ENCODE measurements at regions not wholly inside any gene's neighbourhood (a gene's known extent, or its start where the extent isn't known, plus 50 kb on each side); places are given as distances from the start of the nearest gene placed in this dataset.

GRCh38 chr4:65120287-65120686 is 550.0 kb downstream of the EPHA5 start:
- DNase-seq (ENCODE audit: low read depth), result no peak

GRCh38 chr4:65102419-65102818 is 567.9 kb downstream of the EPHA5 start:
- DNase-seq (ENCODE audit: low read depth), result no peak

GRCh38 chr4:65096630-65097029 is 573.7 kb downstream of the EPHA5 start:
- no peak for DNase-seq (ENCODE audit: low read depth)

- DNase-seq (ENCODE audit: low read depth), result no peak
Observed at GRCh38 chr4:65089666-65090065, 580.6 kb downstream of the EPHA5 start.

GRCh38 chr4:65083076-65083475 is 587.2 kb downstream of the EPHA5 start:
- DNase-seq (ENCODE audit: low read depth), result no peak

- DNase-seq (ENCODE audit: low read depth), result no peak
Observed at GRCh38 chr4:65071564-65071963, 598.7 kb downstream of the EPHA5 start.

- no peak for DNase-seq (ENCODE audit: low read depth)
Observed at GRCh38 chr4:65069177-65069576, 601.1 kb downstream of the EPHA5 start.

GRCh38 chr4:65066106-65066505 is 604.2 kb downstream of the EPHA5 start:
- DNase-seq (ENCODE audit: low read depth), result no peak

GRCh38 chr4:65063601-65064000 is 606.7 kb downstream of the EPHA5 start:
- no peak for DNase-seq (ENCODE audit: low read depth)

GRCh38 chr4:65050786-65051185 is 619.5 kb downstream of the EPHA5 start:
- no peak for DNase-seq (ENCODE audit: low read depth)

- no peak for DNase-seq (ENCODE audit: low read depth)
Observed at GRCh38 chr4:65046192-65047133, 623.8 kb downstream of the EPHA5 start.

- no peak for DNase-seq (ENCODE audit: low read depth)
Observed at GRCh38 chr4:65033899-65034298, 624.6 kb upstream of the TECRL start.

GRCh38 chr4:65028592-65028991 is 619.3 kb upstream of the TECRL start:
- no peak for DNase-seq (ENCODE audit: low read depth)

- DNase-seq (ENCODE audit: low read depth), result no peak
Observed at GRCh38 chr4:65023883-65024670, 614.8 kb upstream of the TECRL start.

GRCh38 chr4:65023081-65023480 is 613.8 kb upstream of the TECRL start:
- no peak for DNase-seq (ENCODE audit: low read depth)

GRCh38 chr4:65021737-65022136 is 612.5 kb upstream of the TECRL start:
- no peak for DNase-seq (ENCODE audit: low read depth)

GRCh38 chr4:65021149-65021548 is 611.9 kb upstream of the TECRL start:
- DNase-seq (ENCODE audit: low read depth), result no peak

- no peak for DNase-seq (ENCODE audit: low read depth)
Observed at GRCh38 chr4:65019775-65020174, 610.5 kb upstream of the TECRL start.

GRCh38 chr4:65018313-65018712 is 609.1 kb upstream of the TECRL start:
- no peak for DNase-seq (ENCODE audit: low read depth)

- DNase-seq (ENCODE audit: low read depth), result no peak
Observed at GRCh38 chr4:65014078-65014477, 604.8 kb upstream of the TECRL start.

- DNase-seq (ENCODE audit: low read depth), result no peak
Observed at GRCh38 chr4:65007841-65008439, 598.7 kb upstream of the TECRL start.

GRCh38 chr4:64975177-64975576 is 565.9 kb upstream of the TECRL start:
- DNase-seq (ENCODE audit: low read depth), result no peak

- DNase-seq (ENCODE audit: low read depth), result no peak
Observed at GRCh38 chr4:64969081-64969480, 559.8 kb upstream of the TECRL start.
